ENCODE measurements at regions not wholly inside any gene's neighbourhood (a gene's known extent, or its start where the extent isn't known, plus 50 kb on each side); places are given as distances from the start of the nearest gene placed in this dataset.

GRCh38 chr4:122555216-122555615 is 65.7 kb downstream of the IL21 start:
- in situ Hi-C loops (cut with MboI; ENCODE audit: low sequenced_read_pairs, unreplicated experiment), result no loop called here
- TF ChIP-seq CTCF (IDR thresholded peaks at IDR 0.05; ENCODE audit: borderline replicate concordance, control extremely low read depth, extremely low read depth, insufficient read depth, missing control alignments), result no peak
- no peak for DNase-seq (ENCODE audit: low spot score)

- DNase-seq (ENCODE audit: low spot score), result no peak
- no peak for TF ChIP-seq CTCF (IDR thresholded peaks at IDR 0.05; ENCODE audit: borderline replicate concordance, control extremely low read depth, extremely low read depth, insufficient read depth, missing control alignments)
- in situ Hi-C loops (cut with MboI; ENCODE audit: low sequenced_read_pairs, unreplicated experiment), result no loop called here
Observed at GRCh38 chr4:122553432-122553831, 67.4 kb downstream of the IL21 start.

GRCh38 chr4:122552898-122553297 is 68.0 kb downstream of the IL21 start:
- in situ Hi-C loops (cut with MboI; ENCODE audit: low sequenced_read_pairs, unreplicated experiment), result no loop called here
- no peak for TF ChIP-seq CTCF (IDR thresholded peaks at IDR 0.05; ENCODE audit: borderline replicate concordance, control extremely low read depth, extremely low read depth, insufficient read depth, missing control alignments)
- DNase-seq (ENCODE audit: low spot score), result no peak

DNA sequence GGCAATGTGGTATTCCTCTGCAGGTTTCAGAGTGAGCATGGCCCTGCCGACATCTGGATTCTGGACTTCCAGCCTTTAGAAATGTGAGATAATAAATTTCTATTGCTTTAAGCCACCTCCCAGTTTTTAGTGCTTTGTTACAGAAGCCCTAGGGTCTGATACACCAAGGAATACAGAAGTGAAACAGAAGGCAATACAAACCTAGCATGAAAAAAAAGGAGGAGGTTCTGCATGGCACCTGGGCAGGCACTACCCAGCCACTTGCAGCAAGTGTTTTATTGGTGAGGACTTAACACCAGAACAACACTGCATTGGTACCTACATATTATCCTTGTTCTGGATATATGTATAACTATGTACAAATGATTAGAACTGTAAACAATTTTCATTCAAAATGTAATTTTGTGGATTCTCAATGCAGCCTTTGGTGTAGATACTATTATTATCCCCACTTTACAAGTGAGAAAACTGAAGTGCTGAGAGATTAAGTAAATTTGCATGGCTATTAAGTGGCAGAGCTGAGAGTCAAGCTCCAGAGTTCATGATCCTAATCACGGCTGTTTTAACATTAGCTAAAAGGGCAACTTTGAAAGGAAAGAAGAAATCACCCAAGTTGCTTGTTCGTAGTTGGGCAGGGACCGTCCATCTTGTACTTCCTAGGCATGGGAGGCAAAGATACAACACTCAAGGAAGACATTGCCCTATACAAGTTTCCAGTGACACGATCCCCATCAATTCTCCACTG is 71.8 kb downstream of the IL21 start:
- no peak for DNase-seq (ENCODE audit: low spot score)
- TF ChIP-seq CTCF (IDR thresholded peaks at IDR 0.05; ENCODE audit: borderline replicate concordance, control extremely low read depth, extremely low read depth, insufficient read depth, missing control alignments), result no peak
- in situ Hi-C loops (cut with MboI; ENCODE audit: low sequenced_read_pairs, unreplicated experiment), result no loop called here

GRCh38 chr4:122548452-122548851 is 72.4 kb downstream of the IL21 start:
- DNase-seq (ENCODE audit: low spot score), result no peak
- TF ChIP-seq CTCF (IDR thresholded peaks at IDR 0.05; ENCODE audit: borderline replicate concordance, control extremely low read depth, extremely low read depth, insufficient read depth, missing control alignments), result no peak
- in situ Hi-C loops (cut with MboI; ENCODE audit: low sequenced_read_pairs, unreplicated experiment), result no loop called here

GRCh38 chr4:122542411-122543236 is 78.2 kb downstream of the IL21 start:
- no peak for TF ChIP-seq CTCF (IDR thresholded peaks at IDR 0.05; ENCODE audit: borderline replicate concordance, control extremely low read depth, extremely low read depth, insufficient read depth, missing control alignments)
- in situ Hi-C loops (cut with MboI; ENCODE audit: low sequenced_read_pairs, unreplicated experiment), result no loop called here
- DNase-seq (ENCODE audit: low spot score), result peak; percentile 47

All from GM13976 (cell line).